MM.1S (cell line): ENCODE measurements at regions not wholly inside any gene's neighbourhood (a gene's known extent, or its start where the extent isn't known, plus 50 kb on each side); places are given as distances from the start of the nearest gene placed in this dataset.

Source experiments
- DNase-seq: peaks from one replicate; pipeline ENCODE4 v3.0.0-alpha.2; 2015
- H2AFZ ChIP-seq: fragments of 300-600 bp; sonication (generic); 2 replicates; pipeline ENCODE4 v1.6.0; 2016; ENCODE audit warnings: antibody characterized with exemption, low read length
- H3F3A ChIP-seq: fragments of 300-600 bp; sonication (generic); 2 replicates; pipeline ENCODE4 v1.6.1; 2016; ENCODE audit warnings: mild to moderate bottlenecking, antibody characterized with exemption, low read length, moderate library complexity, mixed read lengths; ENCODE audit not compliant: insufficient read depth
- H3K27ac ChIP-seq: fragments of 300-600 bp; sonication (generic); 2 replicates; pipeline ENCODE4 v1.5.1; 2016; ENCODE audit warnings: mild to moderate bottlenecking, low read length
- H3K27me3 ChIP-seq: fragments of 300-600 bp; sonication (generic); replicated peaks from 2 replicates; pipeline ENCODE4 v1.6.0; 2016; ENCODE audit warnings: low read length; ENCODE audit not compliant: insufficient read depth
- H3K36me3 ChIP-seq: fragments of 300-600 bp; sonication (generic); replicated peaks from 2 replicates; pipeline ENCODE4 v1.6.1; 2016; ENCODE audit warnings: mild to moderate bottlenecking, low read length, mixed read lengths; ENCODE audit not compliant: insufficient read depth
- H3K4me1 ChIP-seq: fragments of 300-600 bp; sonication (generic); 2 replicates; pipeline ENCODE4 v1.6.1; 2016; ENCODE audit warnings: low read length, mixed read lengths
- H3K4me2 ChIP-seq: fragments of 300-600 bp; sonication (generic); 2 replicates; pipeline ENCODE4 v1.6.0; 2016; ENCODE audit warnings: low read depth, low read length
- H3K4me3 ChIP-seq: fragments of 300-600 bp; sonication (generic); 2 replicates; pipeline ENCODE4 v1.5.1; 2016; ENCODE audit warnings: low read length, mixed read lengths
- H3K79me2 ChIP-seq: fragments of 300-600 bp; sonication (generic); 2 replicates; pipeline ENCODE4 v1.6.1; 2016; ENCODE audit warnings: mixed run types, low read length, mixed read lengths
- H3K9ac ChIP-seq: fragments of 300-600 bp; sonication (generic); 2 replicates; pipeline ENCODE4 v1.6.1; 2016; ENCODE audit warnings: low read length, mixed read lengths
- H3K9me2 ChIP-seq: fragments of 300-600 bp; sonication (generic); replicated peaks from 2 replicates; pipeline ENCODE4 v1.6.1; 2016; ENCODE audit warnings: mild to moderate bottlenecking, low read length, mixed read lengths; ENCODE audit not compliant: insufficient read depth
- H3K9me3 ChIP-seq: fragments of 300-600 bp; sonication (generic); replicated peaks from 2 replicates; pipeline ENCODE4 v1.6.1; 2016; ENCODE audit warnings: mild to moderate bottlenecking, low read length, mixed read lengths; ENCODE audit not compliant: insufficient read depth
- H4K20me1 ChIP-seq: fragments of 300-600 bp; sonication (generic); 2 replicates; pipeline ENCODE4 v1.6.1; 2016; ENCODE audit warnings: mild to moderate bottlenecking, low read length, moderate library complexity, mixed read lengths; ENCODE audit not compliant: insufficient read depth
- EZH2 ChIP-seq: fragments of 300-600 bp; sonication (generic); optimal IDR thresholded peaks from 2 replicates; pipeline ENCODE3; 2017; ENCODE audit warnings: low read depth, mild to moderate bottlenecking, antibody characterized with exemption, low read length, mixed read lengths
- EZH2phosphoT487 ChIP-seq: fragments of 300-600 bp; sonication (generic); IDR thresholded peaks from 2 replicates; pipeline ENCODE4 v1.6.1; 2018; ENCODE audit warnings: antibody characterized with exemption, low read length
- TF ChIP-seq, protein P1 (sequence below): fragments of 300-600 bp; sonication (generic); IDR thresholded peaks from 2 replicates; pipeline ENCODE4 v1.5.1; 2016; ENCODE audit warnings: antibody characterized with exemption, low read length, mixed read lengths

DNA sequence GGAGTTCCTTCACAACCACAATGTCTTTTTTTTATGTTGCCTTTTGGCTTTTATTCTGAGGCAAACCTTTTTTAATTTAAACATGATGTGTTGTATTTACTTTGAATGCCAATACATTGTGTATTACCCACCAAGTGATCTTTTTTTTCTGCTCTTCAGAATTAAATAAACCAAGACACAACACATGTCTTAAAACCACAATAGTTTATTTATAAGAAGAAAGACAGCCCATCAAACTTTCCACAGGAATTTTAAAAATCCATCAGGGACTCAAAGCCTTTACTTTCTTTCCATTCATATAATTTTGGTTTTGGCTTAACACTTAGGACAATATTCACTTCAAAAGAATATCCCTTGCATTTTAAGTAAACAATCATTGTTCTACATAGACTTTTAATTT, 321.8 kb upstream of the MEF2C start:
- no peak for DNase-seq
- no peak overlapping the region for H3K4me2 ChIP-seq
- no peak overlapping the region for H2AFZ ChIP-seq
- H3K9me3 ChIP-seq = no peaks in the 10 kb centered on the region
- no peaks in the 10 kb centered on the region for H3F3A ChIP-seq
- no peaks in the 10 kb centered on the region for H3K36me3 ChIP-seq
- no peaks in the 10 kb centered on the region for H3K27me3 ChIP-seq
- H3K27ac ChIP-seq = no peak overlapping the region
- H3K4me1 ChIP-seq = 0 out of 2 replicates have a peak, but pooled peaks cover 3% of the 10 kb centered on the region
- H3K9me2 ChIP-seq = no peaks in the 10 kb centered on the region
- no peak overlapping the region for H3K4me3 ChIP-seq
- H3K9ac ChIP-seq = no peak overlapping the region
- TF ChIP-seq, protein P1, sequence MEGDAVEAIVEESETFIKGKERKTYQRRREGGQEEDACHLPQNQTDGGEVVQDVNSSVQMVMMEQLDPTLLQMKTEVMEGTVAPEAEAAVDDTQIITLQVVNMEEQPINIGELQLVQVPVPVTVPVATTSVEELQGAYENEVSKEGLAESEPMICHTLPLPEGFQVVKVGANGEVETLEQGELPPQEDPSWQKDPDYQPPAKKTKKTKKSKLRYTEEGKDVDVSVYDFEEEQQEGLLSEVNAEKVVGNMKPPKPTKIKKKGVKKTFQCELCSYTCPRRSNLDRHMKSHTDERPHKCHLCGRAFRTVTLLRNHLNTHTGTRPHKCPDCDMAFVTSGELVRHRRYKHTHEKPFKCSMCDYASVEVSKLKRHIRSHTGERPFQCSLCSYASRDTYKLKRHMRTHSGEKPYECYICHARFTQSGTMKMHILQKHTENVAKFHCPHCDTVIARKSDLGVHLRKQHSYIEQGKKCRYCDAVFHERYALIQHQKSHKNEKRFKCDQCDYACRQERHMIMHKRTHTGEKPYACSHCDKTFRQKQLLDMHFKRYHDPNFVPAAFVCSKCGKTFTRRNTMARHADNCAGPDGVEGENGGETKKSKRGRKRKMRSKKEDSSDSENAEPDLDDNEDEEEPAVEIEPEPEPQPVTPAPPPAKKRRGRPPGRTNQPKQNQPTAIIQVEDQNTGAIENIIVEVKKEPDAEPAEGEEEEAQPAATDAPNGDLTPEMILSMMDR = no peak
- TF ChIP-seq EZH2phosphoT487 = no peak
- no peak for TF ChIP-seq EZH2
- H3K79me2 ChIP-seq = no peaks in the 10 kb centered on the region
- H4K20me1 ChIP-seq = no peaks in the 10 kb centered on the region

DNA sequence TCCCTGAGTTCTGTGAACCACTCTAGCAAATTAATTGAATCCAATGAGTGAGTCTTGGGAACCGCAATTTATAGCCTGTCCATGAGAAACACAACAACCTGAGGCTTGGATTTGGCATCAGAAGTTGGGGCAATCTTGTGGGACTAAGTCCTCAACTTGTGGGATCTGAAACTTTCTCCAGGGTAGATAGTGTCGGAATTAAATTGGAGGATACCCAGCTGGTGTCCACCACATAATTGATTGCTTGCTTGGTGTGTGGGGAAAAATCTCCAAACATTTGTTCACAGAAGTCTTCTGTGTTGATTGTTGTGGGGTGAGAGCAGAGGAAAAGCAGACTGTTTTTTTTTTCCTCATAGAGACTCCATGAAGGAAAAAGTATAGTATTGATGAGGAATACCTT, 320.6 kb upstream of the MEF2C start:
- H2AFZ ChIP-seq = no peak overlapping the region
- H3K27ac ChIP-seq = no peak overlapping the region
- H3K4me3 ChIP-seq = no peak overlapping the region
- H3K27me3 ChIP-seq = no peaks in the 10 kb centered on the region
- no peaks in the 10 kb centered on the region for H3K9me2 ChIP-seq
- H3F3A ChIP-seq = no peaks in the 10 kb centered on the region
- H3K79me2 ChIP-seq = no peaks in the 10 kb centered on the region
- no peaks in the 10 kb centered on the region for H3K36me3 ChIP-seq
- H3K4me2 ChIP-seq = no peak overlapping the region
- H3K9ac ChIP-seq = no peak overlapping the region
- TF ChIP-seq EZH2phosphoT487 = no peak
- no peak for TF ChIP-seq EZH2
- TF ChIP-seq, protein P1 = no peak
- no peaks in the 10 kb centered on the region for H4K20me1 ChIP-seq
- DNase-seq = no peak
- H3K4me1 ChIP-seq = peaks cover 10% of the 10 kb centered on the region
- no peaks in the 10 kb centered on the region for H3K9me3 ChIP-seq

DNA sequence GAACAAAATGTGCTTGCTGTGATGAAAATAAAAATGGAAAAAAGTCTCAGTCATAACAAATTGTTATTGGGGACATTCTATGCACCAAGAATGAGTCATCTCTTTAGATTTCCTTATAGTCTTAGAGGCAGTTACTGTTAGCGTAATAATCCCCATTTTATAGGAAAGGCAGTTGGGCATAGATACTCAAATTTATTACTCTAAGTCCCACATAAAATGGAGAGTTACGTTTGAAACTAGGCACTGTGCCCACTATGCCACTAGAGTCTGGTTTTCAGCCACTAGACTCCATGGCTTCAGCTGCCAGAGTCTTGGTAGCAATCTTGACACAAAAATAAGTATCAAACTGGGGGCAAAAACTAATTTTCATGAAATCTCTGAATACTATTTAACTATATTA, 317.9 kb upstream of the MEF2C start:
- no peak for DNase-seq
- H3K9ac ChIP-seq = no peak overlapping the region
- H3K9me2 ChIP-seq = no peaks in the 10 kb centered on the region
- H3K79me2 ChIP-seq = no peaks in the 10 kb centered on the region
- H3K4me3 ChIP-seq = no peak overlapping the region
- no peaks in the 10 kb centered on the region for H3K9me3 ChIP-seq
- H3K27ac ChIP-seq = no peak overlapping the region
- no peaks in the 10 kb centered on the region for H3F3A ChIP-seq
- H3K36me3 ChIP-seq = no peaks in the 10 kb centered on the region
- no peak overlapping the region for H2AFZ ChIP-seq
- H3K4me1 ChIP-seq = peaks cover 12% of the 10 kb centered on the region
- H4K20me1 ChIP-seq = no peaks in the 10 kb centered on the region
- H3K4me2 ChIP-seq = no peak overlapping the region
- no peaks in the 10 kb centered on the region for H3K27me3 ChIP-seq
- TF ChIP-seq EZH2 = no peak
- TF ChIP-seq EZH2phosphoT487 = no peak
- TF ChIP-seq, protein P1 = no peak
